Neuronal stem cell (in vitro differentiated cells): ENCODE measurements at regions not wholly inside any gene's neighbourhood (a gene's known extent, or its start where the extent isn't known, plus 50 kb on each side); places are given as distances from the start of the nearest gene placed in this dataset.

Source experiments
- DNase-seq: peaks from one replicate; pipeline ENCODE4 v3.0.0-alpha.2; 2013; ENCODE audit warnings: low spot score
- H2AFZ ChIP-seq: one replicate; pipeline ENCODE4 v1.6.1; 2013; ENCODE audit warnings: mild to moderate bottlenecking, low read length, inconsistent platforms
- H2AK5ac ChIP-seq: 2 replicates; pipeline ENCODE4 v1.6.1; 2013; ENCODE audit warnings: low read depth, mild to moderate bottlenecking, inconsistent platforms, low read length, moderate library complexity, mixed read lengths
- H2BK120ac ChIP-seq: 2 replicates; pipeline ENCODE4 v1.6.1; 2013; ENCODE audit warnings: low read depth, mild to moderate bottlenecking, inconsistent platforms, low read length, moderate library complexity, mixed read lengths
- H2BK12ac ChIP-seq: one replicate; pipeline ENCODE4 v1.6.1; 2013; ENCODE audit warnings: low read length, inconsistent platforms
- H2BK15ac ChIP-seq: 2 replicates; pipeline ENCODE4 v1.6.1; 2013; ENCODE audit warnings: mild to moderate bottlenecking, low read length, inconsistent platforms, mixed read lengths
- H2BK5ac ChIP-seq: one replicate; pipeline ENCODE4 v1.6.1; 2013; ENCODE audit warnings: inconsistent platforms, mild to moderate bottlenecking, low read length, moderate library complexity
- H3K14ac ChIP-seq: one replicate; pipeline ENCODE4 v1.6.1; 2013; ENCODE audit warnings: low read length, inconsistent platforms
- H3K18ac ChIP-seq: 2 replicates; pipeline ENCODE4 v1.6.1; 2013; ENCODE audit warnings: low read length, inconsistent platforms
- H3K23ac ChIP-seq: 2 replicates; pipeline ENCODE4 v1.6.1; 2013; ENCODE audit warnings: low read depth, mild to moderate bottlenecking, mixed read lengths, low read length, inconsistent platforms; ENCODE audit not compliant: poor library complexity
- H3K27ac ChIP-seq: replicated peaks from 3 replicates; pipeline ENCODE4 v1.5.1; 2013; ENCODE audit warnings: low read length, inconsistent platforms
- H3K27me3 ChIP-seq, 3 experiments: 2 replicates each; pipeline ENCODE4 v1.6.1; 2013; ENCODE audit warnings: low read length in 3 of 3, mild to moderate bottlenecking in 2 of 3, inconsistent platforms in 1 of 3, low read depth in 1 of 3, mixed read lengths in 1 of 3, moderate library complexity in 1 of 3; ENCODE audit not compliant: control insufficient read depth in 3 of 3, insufficient read depth in 3 of 3
- H3K36me3 ChIP-seq, 2 donors: replicated peaks in 1 of 2; 2 replicates each; pipeline ENCODE4 v1.6.1; 2013; ENCODE audit warnings: low read length in 2 of 2; ENCODE audit not compliant: control insufficient read depth in 2 of 2, insufficient read depth in 2 of 2
- H3K4ac ChIP-seq: 2 replicates; pipeline ENCODE4 v1.6.1; 2013; ENCODE audit warnings: inconsistent platforms, mild to moderate bottlenecking, low read length, moderate library complexity
- H3K4me1 ChIP-seq, 2 donors: 1 replicate in 1 of 2; 2 replicates in 1 of 2; pipeline ENCODE4 v1.6.1; 2013; ENCODE audit warnings: low read length in 2 of 2, low read depth in 1 of 2; ENCODE audit not compliant: control insufficient read depth in 2 of 2, insufficient read depth in 1 of 2
- H3K4me2 ChIP-seq: one replicate; pipeline ENCODE4 v1.6.1; 2013; ENCODE audit warnings: mild to moderate bottlenecking, low read length, inconsistent platforms; ENCODE audit not compliant: insufficient read depth, poor library complexity, severe bottlenecking
- H3K4me3 ChIP-seq, 2 donors: 2 replicates each; pipeline ENCODE4 v1.5.1; 2013; ENCODE audit warnings: low read length in 2 of 2, mild to moderate bottlenecking in 2 of 2, inconsistent platforms in 1 of 2, moderate library complexity in 1 of 2
- H3K79me1 ChIP-seq: one replicate; pipeline ENCODE4 v1.6.1; 2013; ENCODE audit warnings: low read depth, mild to moderate bottlenecking, inconsistent platforms, low read length, moderate library complexity
- H3K9ac ChIP-seq: one replicate; pipeline ENCODE4 v1.6.1; 2013; ENCODE audit warnings: mild to moderate bottlenecking, low read depth, low read length, inconsistent platforms; ENCODE audit not compliant: poor library complexity
- H3K9me3 ChIP-seq, 2 donors: replicated peaks in 1 of 2; 2 replicates each; pipeline versions ENCODE3 to v1.6.1; 2013; ENCODE audit warnings: low read length in 2 of 2, mild to moderate bottlenecking in 2 of 2, inconsistent platforms in 1 of 2, low read depth in 1 of 2, mixed read lengths in 1 of 2, moderate library complexity in 1 of 2; ENCODE audit not compliant: control insufficient read depth in 2 of 2, insufficient read depth in 1 of 2
- H4K8ac ChIP-seq: one replicate; pipeline ENCODE4 v1.6.1; 2013; ENCODE audit warnings: low read depth, mild to moderate bottlenecking, inconsistent platforms, low read length, moderate library complexity
- H4K91ac ChIP-seq: one replicate; pipeline ENCODE4 v1.6.1; 2013; ENCODE audit warnings: low read length, low read depth, mild to moderate bottlenecking, inconsistent platforms; ENCODE audit not compliant: poor library complexity
- WGBS, 2 donors: extraction: QIAGEN DNeasy Blood & Tissue Kit; methylation state at CpG; one replicate each; pipeline ENCODE4 v1.1.7; 2013; ENCODE audit warnings: missing lambda C conversion rate in 2 of 2, mixed read lengths in 1 of 2; ENCODE audit not compliant: insufficient read length in 2 of 2, insufficient replicate concordance in 1 of 2; ENCODE audit errors: extremely low coverage in 2 of 2; 5-methylcytosine and 5-hydroxymethylcytosine counted together

DNA sequence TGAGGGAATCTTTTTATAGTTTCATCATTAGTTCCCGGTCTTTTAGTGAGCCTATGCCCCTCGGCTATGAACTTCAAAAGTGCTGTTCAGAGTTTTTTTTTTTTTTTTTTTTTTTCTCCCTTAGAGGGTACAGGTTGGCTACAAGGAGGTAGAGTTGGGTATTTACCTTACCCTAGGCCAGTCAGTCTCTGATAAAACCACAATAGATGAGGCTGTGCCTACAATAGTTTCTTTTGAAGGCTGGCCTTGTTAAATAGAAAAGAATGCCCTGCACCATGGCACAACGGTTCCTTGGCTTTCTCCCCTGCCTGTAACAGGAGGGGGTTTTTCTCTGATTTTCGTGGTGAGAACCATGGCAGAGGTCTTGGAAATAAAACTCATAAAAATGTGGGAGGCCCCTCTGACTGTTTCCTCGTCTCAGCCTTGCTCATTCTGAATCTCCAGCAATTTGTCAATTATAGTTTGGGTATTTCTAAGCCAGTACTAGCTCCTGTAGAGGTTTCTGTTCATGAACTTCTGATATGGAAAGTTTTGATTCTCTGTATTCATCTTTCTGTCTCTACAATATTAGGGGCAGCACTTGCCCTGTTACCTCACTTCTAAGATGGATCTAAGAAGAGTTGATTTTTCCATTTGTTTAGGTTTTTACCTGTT lies 152.0 kb downstream of the MTRR start:
- Histone ChIP-seq H2BK120ac (no peak overlapping the region), H2AK5ac (no peak overlapping the region), H3K36me3 (no peaks in the 10 kb centered on the region), H3K27me3 (no peaks in the 10 kb centered on the region), H3K4me3 (no peak overlapping the region), H2BK12ac (no peak overlapping the region), H3K23ac (no peak overlapping the region), H2BK15ac (no peak overlapping the region), H3K4ac (no peak overlapping the region), H4K8ac (no peak overlapping the region), H3K18ac (no peak overlapping the region), H2AFZ (no peak overlapping the region), H2BK5ac (no peak overlapping the region), H3K4me2 (no peak overlapping the region), H3K27ac (no peak overlapping the region), H3K9ac (no peak overlapping the region), H3K79me1 (no peaks in the 10 kb centered on the region), H4K91ac (no peak overlapping the region), H3K9me3 (no peaks in the 10 kb centered on the region), H3K4me1 (no peaks in the 10 kb centered on the region), H3K14ac (no peak overlapping the region)
- DNase-seq = no peak
- WGBS, 2 donors = no CpG with 5 or more reads among the region's 5 CpGs

DNA sequence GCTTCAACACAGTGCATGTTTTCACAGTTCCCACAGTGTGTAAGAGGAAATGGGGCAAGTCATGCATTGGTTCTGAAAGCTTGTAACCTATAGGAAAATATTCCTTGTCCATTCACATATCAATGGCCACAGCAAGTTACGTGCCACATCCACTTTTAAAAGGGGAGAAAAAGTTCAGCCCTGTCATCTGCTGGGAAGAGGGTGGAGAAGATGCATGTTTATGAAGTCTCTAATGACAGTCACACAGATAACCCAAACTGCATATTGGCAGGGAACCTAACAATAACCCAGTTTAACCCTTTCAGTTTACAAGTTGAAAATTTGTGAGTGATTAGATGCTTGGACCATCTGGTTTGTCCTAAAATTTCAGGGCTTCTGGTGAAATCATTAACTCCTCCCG lies 159.3 kb downstream of the MTRR start:
- no peak overlapping the region for H3K4me2 ChIP-seq
- H3K4ac ChIP-seq = no peak overlapping the region
- no peak overlapping the region for H2AK5ac ChIP-seq
- no peak overlapping the region for H3K4me3 ChIP-seq
- H3K27me3 ChIP-seq = no peaks in the 10 kb centered on the region
- H3K9me3 ChIP-seq = no peaks in the 10 kb centered on the region
- no peak overlapping the region for H3K14ac ChIP-seq
- H3K79me1 ChIP-seq = no peaks in the 10 kb centered on the region
- WGBS, 2 donors = no CpG with 5 or more reads among the region's 2 CpGs
- no peak for DNase-seq
- no peak overlapping the region for H3K18ac ChIP-seq
- no peak overlapping the region for H3K9ac ChIP-seq
- no peak overlapping the region for H2AFZ ChIP-seq
- no peak overlapping the region for H2BK15ac ChIP-seq
- no peak overlapping the region for H4K8ac ChIP-seq
- no peak overlapping the region for H2BK5ac ChIP-seq
- no peak overlapping the region for H2BK12ac ChIP-seq
- no peak overlapping the region for H4K91ac ChIP-seq
- no peak overlapping the region for H3K23ac ChIP-seq
- no peaks in the 10 kb centered on the region for H3K4me1 ChIP-seq
- H2BK120ac ChIP-seq = no peak overlapping the region
- H3K36me3 ChIP-seq = no peaks in the 10 kb centered on the region
- H3K27ac ChIP-seq = no peak overlapping the region

DNA sequence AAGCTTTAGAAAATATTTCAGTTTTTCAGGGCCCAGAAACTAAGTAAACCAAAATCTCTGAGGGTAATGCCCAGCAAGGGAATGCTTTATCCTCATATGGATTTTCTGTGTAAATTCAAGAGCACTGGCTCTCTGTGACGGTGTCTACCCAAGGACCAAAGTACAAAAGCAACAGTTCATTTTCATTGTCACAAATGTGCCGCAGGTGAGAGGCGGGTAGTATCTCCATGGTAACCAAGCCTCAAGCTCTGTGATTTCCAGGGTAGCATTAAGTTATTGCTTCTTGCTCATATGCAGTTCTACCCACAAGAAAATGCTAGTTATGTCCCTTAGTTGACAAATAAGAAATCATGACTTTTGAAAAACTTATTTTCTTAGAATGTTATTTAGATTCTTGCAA lies 164.3 kb downstream of the MTRR start:
- H3K27me3 ChIP-seq = no peaks in the 10 kb centered on the region
- no peaks in the 10 kb centered on the region for H3K36me3 ChIP-seq
- DNase-seq = no peak
- H3K9me3 ChIP-seq = no peaks in the 10 kb centered on the region
- H2BK120ac ChIP-seq = no peak overlapping the region
- no peak overlapping the region for H3K9ac ChIP-seq
- H3K14ac ChIP-seq = no peak overlapping the region
- no peaks in the 10 kb centered on the region for H3K4me1 ChIP-seq
- no peak overlapping the region for H3K4ac ChIP-seq
- no peaks in the 10 kb centered on the region for H3K79me1 ChIP-seq
- H3K4me3 ChIP-seq = no peak overlapping the region
- H3K23ac ChIP-seq = no peak overlapping the region
- H2BK5ac ChIP-seq = no peak overlapping the region
- H4K91ac ChIP-seq = no peak overlapping the region
- no peak overlapping the region for H4K8ac ChIP-seq
- H3K18ac ChIP-seq = no peak overlapping the region
- H2AK5ac ChIP-seq = no peak overlapping the region
- no peak overlapping the region for H2BK15ac ChIP-seq
- H3K4me2 ChIP-seq = no peak overlapping the region
- no peak overlapping the region for H2AFZ ChIP-seq
- H3K27ac ChIP-seq = no peak overlapping the region
- WGBS, 2 donors = no CpG with 5 or more reads among the region's 3 CpGs
- no peak overlapping the region for H2BK12ac ChIP-seq

DNA sequence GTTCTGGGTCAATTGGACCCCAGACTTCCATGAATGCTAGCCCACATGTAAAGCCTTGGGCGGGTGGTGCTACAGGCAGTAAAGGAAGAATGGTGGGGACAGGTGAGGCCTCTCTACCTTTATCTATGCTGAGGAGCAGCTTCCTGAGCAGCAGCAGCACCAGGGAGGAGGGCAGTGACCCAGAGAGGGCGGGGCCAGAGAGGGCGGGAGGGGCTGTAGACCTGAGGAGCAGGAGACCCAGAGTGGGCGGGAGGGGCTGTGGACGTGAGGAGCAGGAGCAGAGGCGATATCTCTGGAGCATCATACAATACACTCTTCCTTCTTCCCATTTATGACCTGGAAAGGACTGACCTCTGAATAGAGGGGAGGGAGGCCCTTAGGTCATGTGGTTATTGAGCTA lies 165.9 kb downstream of the MTRR start:
- H2AK5ac ChIP-seq = no peak overlapping the region
- H2BK5ac ChIP-seq = no peak overlapping the region
- no peak overlapping the region for H3K23ac ChIP-seq
- no peak overlapping the region for H3K18ac ChIP-seq
- no CpG with 5 or more reads among the region's 6 CpGs for WGBS, 2 donors
- H3K4me3 ChIP-seq = no peak overlapping the region
- H3K4ac ChIP-seq = no peak overlapping the region
- no peak overlapping the region for H3K9ac ChIP-seq
- no peak overlapping the region for H3K14ac ChIP-seq
- no peaks in the 10 kb centered on the region for H3K4me1 ChIP-seq
- H2AFZ ChIP-seq = no peak overlapping the region
- no peak overlapping the region for H3K4me2 ChIP-seq
- H4K8ac ChIP-seq = no peak overlapping the region
- no peaks in the 10 kb centered on the region for H3K36me3 ChIP-seq
- no peaks in the 10 kb centered on the region for H3K27me3 ChIP-seq
- no peak overlapping the region for H3K27ac ChIP-seq
- H2BK15ac ChIP-seq = no peak overlapping the region
- no peak overlapping the region for H2BK120ac ChIP-seq
- no peaks in the 10 kb centered on the region for H3K9me3 ChIP-seq
- no peak overlapping the region for H2BK12ac ChIP-seq
- no peak for DNase-seq
- H4K91ac ChIP-seq = no peak overlapping the region
- no peaks in the 10 kb centered on the region for H3K79me1 ChIP-seq
